Bronchial epithelial cell (primary cell): ENCODE measurements at regions not wholly inside any gene's neighbourhood (a gene's known extent, or its start where the extent isn't known, plus 50 kb on each side); places are given as distances from the start of the nearest gene placed in this dataset.
A peak's percentile ranks its signal among the peaks of the same experiment; 100 is the strongest.

Experiments
- DNase-seq: peaks from one replicate; pipeline ENCODE4 v3.0.0-alpha.2; 2010; ENCODE audit warnings: low read depth
- FAIRE-seq: peaks from 2 replicates; lab custom pipeline; 2011; peaks lifted over from hg19 to GRCh38; lab: Jason Lieb, UNC
- H3K27me3 ChIP-seq: 2 replicates; pipeline ENCODE4 v1.5.1; 2011; ENCODE audit warnings: low read length; ENCODE audit not compliant: control insufficient read depth, insufficient read depth
- H3K36me3 ChIP-seq: 2 replicates; pipeline ENCODE4 v1.5.1; 2011; ENCODE audit warnings: low read length; ENCODE audit not compliant: control insufficient read depth, insufficient read depth
- H3K4me3 ChIP-seq: 2 replicates; pipeline ENCODE4 v1.5.1; 2011; ENCODE audit warnings: mild to moderate bottlenecking, low read depth, low read length, control low read depth
- TF ChIP-seq, protein P1 (sequence below): IDR thresholded peaks from 2 replicates; pipeline ENCODE4 v1.5.1; 2011; ENCODE audit warnings: mild to moderate bottlenecking, moderate library complexity, low read length, control low read depth, inconsistent platforms; ENCODE audit not compliant: insufficient read depth, severe bottlenecking

DNA sequence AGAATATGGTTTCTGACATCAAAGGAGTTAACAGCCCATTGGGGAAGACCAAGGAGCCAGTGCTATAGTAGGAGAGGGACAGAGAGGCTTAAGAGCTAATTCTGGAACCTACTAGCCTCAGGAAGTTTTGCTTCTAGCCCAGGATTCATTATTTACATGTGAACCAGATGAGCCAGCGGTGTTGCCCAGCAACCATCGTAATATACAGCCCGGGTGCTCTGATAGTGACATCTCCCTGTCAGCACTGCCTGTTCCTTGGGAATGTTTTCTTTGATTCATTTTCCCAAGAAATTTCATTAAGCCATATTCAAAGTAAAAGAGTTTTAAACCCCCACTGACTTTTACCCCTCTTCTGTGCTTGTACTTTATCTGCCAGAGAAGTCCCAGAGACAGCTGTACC lies 217.4 kb upstream of the ADAMTSL1 start:
- no peak for FAIRE-seq
- no peaks in the 10 kb centered on the region for H3K36me3 ChIP-seq
- peak; percentile 9 for DNase-seq
- H3K27me3 ChIP-seq: peaks cover 2% of the 10 kb centered on the region
- TF ChIP-seq, protein P1, sequence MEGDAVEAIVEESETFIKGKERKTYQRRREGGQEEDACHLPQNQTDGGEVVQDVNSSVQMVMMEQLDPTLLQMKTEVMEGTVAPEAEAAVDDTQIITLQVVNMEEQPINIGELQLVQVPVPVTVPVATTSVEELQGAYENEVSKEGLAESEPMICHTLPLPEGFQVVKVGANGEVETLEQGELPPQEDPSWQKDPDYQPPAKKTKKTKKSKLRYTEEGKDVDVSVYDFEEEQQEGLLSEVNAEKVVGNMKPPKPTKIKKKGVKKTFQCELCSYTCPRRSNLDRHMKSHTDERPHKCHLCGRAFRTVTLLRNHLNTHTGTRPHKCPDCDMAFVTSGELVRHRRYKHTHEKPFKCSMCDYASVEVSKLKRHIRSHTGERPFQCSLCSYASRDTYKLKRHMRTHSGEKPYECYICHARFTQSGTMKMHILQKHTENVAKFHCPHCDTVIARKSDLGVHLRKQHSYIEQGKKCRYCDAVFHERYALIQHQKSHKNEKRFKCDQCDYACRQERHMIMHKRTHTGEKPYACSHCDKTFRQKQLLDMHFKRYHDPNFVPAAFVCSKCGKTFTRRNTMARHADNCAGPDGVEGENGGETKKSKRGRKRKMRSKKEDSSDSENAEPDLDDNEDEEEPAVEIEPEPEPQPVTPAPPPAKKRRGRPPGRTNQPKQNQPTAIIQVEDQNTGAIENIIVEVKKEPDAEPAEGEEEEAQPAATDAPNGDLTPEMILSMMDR: no peak
- no peak overlapping the region for H3K4me3 ChIP-seq

DNA sequence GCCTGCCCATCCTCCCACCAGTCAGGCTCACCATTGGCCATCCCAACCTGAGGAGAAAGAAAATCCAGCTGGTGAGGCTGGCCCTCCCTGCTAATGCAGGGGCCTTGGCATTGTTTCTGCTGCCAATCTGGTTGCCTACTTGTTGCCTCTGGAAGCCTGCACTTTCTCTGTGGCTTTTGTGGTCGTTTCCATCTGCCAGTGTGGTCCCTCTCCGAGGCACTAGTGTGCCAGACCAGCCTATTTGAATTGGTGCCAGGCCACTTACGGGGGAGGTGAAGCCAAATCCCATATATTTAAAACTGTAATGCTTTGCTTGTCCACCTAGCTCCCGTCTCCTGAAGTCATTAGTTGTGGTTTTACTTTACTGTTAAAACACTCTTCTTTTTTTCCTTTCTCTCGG lies 213.4 kb upstream of the ADAMTSL1 start:
- TF ChIP-seq, protein P1: no peak

DNA sequence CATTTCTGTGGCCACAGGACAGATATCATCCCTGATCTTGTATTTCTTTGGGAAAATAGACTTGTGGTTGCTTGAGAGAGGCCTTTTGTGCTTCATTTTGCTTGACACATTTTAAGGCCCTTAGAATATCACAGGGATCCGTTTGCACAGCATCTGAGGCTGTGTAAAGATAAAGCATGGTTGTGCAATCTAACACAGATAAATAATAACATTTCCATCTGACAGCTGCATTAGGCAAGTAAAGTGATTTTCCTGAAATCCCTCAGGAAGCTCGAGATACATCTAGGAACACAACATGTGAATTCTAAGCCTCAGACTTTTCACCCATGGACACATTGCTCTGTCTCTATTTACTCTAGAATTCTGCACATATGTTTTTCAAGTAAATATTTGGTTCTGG lies 212.8 kb upstream of the ADAMTSL1 start:
- DNase-seq (no peak), FAIRE-seq (no peak)
- Histone ChIP-seq H3K4me3 (no peak overlapping the region), H3K36me3 (no peaks in the 10 kb centered on the region), H3K27me3 (peaks cover under 1% of the 10 kb centered on the region)
- TF ChIP-seq, protein P1: no peak

More for the DNA sequence above, 213.4 kb upstream of the ADAMTSL1 start:
- Histone ChIP-seq H3K27me3 (peaks cover 2% of the 10 kb centered on the region), H3K4me3 (no peak overlapping the region), H3K36me3 (no peaks in the 10 kb centered on the region)
- no peak for DNase-seq
- no peak for FAIRE-seq

DNA sequence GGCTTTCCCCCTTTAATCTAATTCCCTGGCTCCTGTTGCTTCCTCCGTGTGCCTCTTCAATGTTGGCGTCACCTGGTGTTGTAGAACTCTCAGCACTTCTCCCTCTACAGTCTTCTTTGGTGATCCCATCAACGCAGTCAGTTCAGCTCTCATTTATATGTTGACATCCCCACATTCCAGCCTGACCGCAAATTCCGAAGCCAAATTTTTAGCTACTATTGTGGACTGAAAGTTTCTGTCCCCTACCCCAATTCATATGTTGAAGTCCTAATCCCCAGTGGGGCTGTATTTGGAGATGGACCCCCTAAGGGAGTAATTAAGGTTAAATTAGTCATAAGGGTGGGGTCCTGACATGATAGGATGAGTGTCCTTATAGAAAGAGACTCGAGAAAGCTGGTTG lies 210.6 kb upstream of the ADAMTSL1 start:
- H3K27me3 ChIP-seq: no peaks in the 10 kb centered on the region
- TF ChIP-seq, protein P1: no peak
- FAIRE-seq (no peak), DNase-seq (no peak)
- no peaks in the 10 kb centered on the region for H3K36me3 ChIP-seq
- H3K4me3 ChIP-seq: no peak overlapping the region

DNA sequence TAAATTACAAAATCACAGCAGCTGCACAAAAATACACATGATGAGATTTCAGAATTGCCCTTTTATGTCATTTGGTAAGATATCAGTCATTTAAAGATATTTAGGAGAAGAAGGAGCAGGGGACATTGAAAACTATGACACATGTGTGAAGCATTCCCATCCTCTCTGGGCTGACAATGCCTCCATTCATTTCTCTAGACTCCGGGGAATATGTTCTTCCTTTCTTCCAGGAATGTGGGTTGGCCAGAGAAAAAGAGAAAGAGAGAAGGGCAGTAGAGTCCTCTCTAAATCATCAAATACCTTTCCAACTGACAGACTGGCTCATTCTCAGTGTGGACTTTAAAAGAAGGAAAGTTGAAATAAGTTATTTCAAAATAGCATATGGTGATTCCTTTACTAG lies 205.6 kb upstream of the ADAMTSL1 start:
- no peak for FAIRE-seq
- TF ChIP-seq, protein P1: no peak
- DNase-seq: peak; percentile 35
- H3K36me3 ChIP-seq: no peaks in the 10 kb centered on the region
- no peak overlapping the region for H3K4me3 ChIP-seq
- H3K27me3 ChIP-seq: no peaks in the 10 kb centered on the region

DNA sequence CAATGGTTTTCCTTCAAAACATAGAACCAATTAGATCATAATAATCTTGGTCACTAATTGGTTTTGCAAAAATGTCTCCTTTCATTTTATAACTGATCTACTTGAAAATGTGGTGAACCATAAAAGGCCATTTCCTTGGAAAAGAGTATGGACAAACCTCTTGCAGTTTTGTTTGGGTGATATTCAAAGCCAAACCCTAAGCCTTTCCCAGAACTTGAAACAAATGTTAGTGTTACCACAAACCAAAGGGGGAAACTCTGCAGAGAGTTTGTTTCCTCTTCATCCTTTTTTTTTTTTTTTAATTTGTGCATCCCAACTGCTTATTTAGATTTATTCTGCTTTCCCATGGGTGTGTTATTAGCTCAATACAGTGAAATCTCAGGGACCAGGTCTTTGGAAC lies 204.4 kb upstream of the ADAMTSL1 start:
- Histone ChIP-seq H3K27me3 (no peaks in the 10 kb centered on the region), H3K4me3 (no peak overlapping the region), H3K36me3 (no peaks in the 10 kb centered on the region)
- TF ChIP-seq, protein P1: no peak
- DNase-seq: no peak
- FAIRE-seq: no peak
